ENCODE measurements at regions not wholly inside any gene's neighbourhood (a gene's known extent, or its start where the extent isn't known, plus 50 kb on each side); places are given as distances from the start of the nearest gene placed in this dataset.
A peak's percentile ranks its signal among the peaks of the same experiment; 100 is the strongest.

DNA sequence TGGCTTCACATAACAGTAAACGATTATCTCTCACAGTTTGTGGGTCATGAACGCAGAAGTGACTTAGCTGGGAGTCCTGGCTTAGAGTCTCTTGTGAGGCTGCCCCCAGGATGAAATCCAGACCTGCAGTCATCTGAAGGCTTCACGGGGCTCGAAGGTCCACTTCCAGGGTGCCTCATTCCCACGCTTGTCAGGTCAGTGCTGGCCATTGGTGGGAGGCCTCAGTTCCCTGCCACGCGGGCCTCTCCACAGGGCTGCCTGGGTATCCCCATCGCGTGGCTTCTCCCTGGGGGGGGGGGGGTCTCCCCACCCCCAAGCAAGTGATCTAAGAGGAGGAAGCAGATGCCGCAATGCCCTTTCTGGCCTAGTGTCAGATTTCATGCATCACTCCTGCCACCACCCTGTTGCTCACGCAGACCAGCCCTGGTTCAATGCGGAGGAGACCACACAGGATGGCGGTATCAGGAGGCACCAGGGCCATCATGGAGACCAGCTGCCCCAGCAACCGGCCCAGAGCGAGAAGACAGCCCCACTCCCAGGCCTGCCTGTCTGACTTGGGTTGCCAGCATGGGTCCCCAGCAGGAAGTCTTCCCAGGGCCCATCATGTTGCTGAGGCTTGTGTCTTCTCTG is 77.3 kb upstream of the CDH5 start:
- no peak for DNase-seq

DNA sequence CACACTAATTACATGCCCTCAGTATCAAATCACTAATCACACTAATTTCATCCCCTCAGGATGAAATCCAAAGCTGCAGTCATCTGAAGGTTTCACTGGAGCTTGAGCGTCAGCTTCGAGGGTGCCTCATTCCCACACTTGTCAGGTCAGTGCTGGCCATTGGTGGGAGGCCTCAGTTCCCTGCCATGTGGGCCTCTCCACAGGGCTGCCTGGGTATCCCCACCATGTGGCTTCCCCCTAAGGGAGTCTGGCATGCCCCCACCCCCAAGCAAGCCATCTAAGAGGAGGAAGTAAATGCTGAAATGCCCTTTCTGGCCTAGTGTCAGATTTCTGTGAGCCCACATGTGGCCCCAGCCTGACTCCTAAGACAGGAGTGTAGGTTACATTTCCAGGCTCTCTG is 78.6 kb upstream of the CDH5 start:
- no peak for DNase-seq

DNA sequence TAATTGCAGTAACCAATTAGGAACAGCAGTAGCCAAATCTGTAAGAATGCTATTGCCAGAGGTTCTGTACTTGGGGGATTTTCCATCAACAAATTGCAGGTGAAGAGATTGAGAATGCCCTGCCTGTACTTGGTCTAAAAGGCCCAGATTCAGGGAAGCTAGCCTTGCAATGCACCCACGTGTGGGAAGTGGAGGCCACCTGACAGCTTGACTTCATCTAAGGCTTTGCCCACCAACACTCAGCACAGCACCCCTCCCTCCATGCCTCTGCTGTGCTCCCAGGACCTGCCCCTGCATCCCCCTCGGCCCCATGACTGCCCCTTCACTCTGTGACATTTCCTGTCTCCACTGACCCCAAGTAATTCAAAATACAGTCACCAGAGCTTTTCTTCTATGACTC is 79.1 kb upstream of the CDH5 start:
- no peak for DNase-seq

DNA sequence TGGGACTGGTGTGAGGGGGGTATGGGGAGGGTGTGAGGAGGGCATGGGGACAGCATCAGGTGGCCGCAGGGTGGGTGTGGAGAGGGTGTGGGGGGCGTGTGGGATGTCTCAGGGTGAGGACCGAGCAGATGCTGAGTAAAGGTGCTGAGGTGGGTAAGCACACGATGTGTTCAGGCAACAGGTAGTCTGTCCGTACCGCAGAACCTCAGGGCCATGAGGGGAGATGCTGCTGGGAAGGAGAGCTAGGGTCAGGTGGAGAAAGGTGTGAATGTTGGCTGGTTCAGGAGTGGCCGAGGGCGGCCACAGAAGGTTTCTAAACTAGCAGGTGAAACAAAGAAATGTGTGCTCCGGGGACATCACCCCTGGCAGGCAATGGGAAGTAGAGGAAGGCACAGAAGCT is 80.0 kb upstream of the CDH5 start:
- DNase-seq, result no peak

DNA sequence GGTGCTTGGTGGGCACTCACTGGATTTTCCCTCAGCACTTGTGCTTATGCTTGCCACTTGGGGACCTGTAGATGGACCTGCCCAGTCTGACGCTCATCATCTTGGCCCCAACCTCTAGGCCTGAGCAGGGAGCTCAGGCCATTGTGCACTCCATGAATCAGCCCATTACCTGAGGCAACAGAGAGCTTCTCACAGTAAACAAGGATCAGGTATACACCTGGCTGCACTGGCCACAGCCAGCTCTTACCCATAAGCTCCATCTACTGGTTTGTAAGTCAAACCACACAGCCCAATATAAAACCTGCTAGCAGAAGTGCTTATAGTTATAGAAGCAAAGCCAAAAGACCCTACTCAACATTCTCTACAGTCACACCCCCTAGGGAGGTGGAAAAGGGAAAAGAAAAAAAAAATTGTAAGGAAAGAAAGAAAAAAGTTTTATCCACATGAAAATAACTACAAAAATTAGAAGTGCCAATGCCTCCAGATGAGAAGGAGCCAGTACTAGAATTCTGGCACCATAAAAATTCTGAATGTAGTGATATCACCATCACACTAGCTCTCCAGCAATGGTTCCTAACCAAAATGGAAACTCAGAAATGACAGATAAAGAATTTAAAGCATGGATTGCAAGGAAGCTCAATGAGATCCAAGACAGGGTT is 87.8 kb upstream of the CDH5 start:
- no peak for DNase-seq

DNA sequence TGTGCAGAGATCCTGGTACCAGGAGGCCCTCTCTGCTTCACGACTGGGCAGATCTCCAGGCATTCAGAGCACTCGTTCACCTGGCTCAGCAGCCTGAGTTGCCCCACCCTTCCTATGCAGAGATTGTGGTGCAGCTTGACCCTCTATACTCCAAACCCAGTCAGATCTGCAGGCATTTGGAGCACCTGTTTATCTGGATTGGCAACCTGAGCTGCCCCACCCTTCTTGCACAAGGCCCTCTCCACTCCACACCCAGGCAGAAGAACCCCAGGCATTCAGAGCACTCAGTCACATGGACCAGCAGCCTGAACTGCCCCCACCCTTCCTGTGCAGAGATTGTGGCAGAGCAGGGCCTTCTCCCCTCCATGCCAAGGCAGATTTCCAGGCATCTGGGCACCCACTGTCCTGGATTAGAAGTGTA is 88.4 kb upstream of the CDH5 start:
- no peak for DNase-seq

DNA sequence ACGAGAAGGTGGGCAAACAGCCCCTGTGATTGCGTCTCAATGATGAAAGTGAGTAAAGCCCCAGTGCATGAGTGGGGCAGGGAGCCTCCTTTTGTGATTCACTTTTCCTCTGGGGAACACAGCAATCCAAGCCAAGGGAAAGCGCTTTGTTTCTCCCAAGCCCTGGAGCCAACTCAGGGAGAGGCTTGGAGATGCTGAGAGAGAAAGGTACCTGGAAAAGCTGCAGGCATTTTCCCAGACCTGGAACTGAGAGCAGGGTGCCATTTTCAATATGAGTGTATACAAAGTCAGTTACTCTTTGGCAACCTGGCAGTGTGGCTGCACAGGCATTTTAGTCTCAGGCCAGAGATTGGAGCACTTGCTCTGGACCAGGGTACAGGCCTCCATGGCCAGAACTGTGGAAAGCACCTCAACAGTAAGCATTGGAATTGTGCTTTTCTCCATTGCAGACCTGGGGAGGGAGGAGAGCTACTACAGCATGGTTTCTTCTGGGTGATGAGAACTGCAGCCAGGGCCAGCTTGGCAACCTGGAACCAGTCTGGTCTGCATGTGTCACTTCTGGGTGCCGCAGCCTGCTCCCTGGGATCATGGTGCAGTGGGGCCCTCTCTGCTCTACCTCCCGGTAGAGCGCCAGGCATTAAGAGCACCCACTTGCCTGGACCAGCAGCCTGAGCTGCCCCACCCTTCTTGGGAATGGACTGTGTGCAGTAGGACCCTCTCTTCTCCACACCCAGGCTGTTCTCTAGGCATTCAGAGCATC is 89.0 kb upstream of the CDH5 start:
- no peak for DNase-seq

DNA sequence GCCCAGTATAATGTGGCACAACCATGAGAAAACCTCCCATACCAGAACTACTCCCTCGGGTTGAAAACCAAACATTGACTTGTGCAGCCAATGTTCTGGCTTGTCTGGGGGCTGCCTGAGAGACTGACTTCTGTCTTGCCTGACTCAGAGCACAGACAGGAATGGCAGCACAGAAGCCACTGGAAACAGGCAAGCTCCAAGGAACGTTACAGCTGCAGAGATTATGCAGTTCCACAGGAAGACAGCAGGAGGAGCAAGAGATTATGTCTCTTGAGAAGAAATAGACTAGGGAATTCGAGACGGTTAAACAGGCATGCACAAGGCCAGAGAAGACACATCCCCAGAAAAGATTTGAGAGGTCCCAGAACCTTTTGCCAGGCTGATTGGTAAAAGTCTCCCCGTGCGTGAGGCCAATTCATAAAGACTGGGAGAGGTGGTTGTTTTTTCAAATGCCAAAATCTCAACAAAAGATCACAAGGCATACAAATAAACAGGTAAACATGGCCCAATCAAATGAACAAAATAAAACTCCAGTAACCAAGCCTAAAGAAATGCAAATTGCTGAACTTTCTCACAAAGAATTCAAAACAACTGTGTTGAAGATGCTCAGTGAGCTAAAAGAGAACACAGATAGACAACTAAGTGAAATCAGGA is 90.6 kb upstream of the CDH5 start:
- DNase-seq, result peak in 1 of 2 donors; percentile 10

DNA sequence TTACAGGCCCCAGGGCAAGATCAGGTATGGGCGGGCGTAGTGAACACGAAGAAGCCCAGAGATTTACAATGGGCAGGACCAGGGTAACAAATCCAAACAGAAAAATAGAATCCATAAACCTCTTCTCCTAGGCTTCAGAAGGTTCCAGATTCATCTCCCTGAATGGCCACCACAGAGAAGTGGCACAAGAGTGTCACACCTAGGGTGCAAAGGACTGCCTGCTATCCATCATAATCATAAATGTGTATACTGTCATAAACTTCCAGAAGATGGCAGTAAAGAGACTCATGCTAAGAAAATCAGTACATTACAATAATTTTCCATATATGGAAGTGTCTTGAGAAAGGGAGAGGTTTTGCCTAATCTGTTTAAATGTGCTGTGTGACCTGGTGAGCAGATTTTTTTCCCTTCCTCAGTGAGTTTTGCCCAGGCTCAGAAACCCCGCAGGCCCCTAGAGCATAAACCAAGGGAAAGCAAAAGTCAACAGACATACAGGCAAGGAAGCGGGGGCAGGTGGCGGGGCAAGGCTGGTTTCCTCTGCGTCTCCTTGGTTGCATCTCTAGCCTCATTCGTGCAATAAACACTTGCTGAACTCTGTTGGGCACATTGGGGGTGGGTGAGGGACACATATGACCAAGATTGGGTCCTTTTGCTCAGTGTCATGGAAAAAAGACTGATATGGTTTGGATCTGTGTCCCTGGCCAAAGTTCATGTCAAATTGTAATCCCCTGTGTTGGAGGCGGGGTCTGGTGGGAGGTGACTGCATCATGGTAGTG is 92.0 kb upstream of the CDH5 start:
- peak in 1 of 2 donors; percentile 21 for DNase-seq

DNA sequence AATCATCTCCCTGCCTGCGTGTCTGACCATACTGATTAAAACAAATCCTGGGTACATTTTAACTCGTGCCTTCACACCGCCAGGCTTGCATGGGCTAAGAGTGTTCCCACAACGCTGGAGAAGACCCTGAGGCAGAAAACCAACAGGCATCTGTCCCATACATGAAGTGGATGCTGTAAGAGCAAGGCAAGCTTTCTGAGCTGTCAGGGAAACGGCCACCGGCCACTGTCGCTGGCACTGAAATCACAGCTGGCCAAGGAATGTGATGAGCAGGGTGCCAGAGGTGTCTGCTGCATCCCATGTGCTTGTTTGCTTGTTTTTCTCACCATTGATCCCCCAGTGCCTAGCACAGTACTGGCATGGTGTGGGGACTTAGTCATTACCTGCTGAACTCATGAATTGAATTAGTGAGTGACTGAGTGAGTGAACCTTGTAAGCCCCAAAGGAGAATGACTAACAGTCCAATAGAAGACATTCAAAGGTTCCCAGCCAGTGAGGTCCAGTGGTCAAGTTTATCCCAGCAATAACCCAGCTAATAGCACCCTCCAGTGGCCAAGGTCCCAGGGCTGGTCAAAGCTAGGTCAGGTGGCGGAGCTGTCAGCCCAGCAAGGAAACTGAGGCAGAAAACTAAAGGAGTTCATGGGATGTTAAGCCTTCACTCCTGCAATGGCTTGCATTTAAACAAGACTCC is 92.7 kb upstream of the CDH5 start:
- DNase-seq, result no peak

DNA sequence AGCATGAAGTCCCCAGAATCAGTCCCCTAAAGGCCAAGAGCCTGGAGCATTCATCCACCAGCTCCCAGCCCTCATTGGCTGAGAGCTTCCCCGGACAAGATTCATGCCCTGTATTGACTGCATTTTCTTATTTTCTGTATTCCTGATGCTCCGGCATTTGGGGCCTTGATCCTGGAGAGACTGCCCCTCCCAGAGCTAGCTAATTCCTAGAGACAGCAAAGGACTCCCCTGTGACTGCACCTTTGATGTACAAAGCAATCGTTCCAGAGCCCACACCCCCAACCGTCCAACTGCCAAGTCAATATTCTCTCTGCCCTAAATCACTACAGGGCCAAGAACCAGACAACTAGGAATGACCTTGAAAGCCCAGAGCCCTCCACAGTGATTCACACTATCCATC is 93.4 kb upstream of the CDH5 start:
- no peak for DNase-seq

DNA sequence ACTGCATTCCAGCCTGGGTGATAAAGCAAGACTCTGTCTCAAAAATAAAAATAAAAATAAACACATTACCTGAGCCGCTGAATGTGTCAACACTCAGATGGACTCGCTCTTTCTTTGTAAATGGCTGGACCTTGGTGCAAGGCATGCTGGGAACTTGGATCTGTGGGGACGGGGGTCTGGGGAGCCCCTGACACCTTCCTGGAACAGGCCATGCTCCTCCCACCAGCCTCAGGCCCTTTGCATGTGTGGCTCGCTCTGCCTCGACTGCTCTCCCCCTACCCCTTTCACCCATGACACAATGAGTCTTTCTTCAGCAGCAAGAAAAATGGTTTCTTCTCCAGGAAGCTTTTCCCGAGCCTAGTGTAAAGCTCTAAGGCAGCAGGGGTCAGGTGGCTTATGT is 94.0 kb upstream of the CDH5 start:
- no peak for DNase-seq

DNA sequence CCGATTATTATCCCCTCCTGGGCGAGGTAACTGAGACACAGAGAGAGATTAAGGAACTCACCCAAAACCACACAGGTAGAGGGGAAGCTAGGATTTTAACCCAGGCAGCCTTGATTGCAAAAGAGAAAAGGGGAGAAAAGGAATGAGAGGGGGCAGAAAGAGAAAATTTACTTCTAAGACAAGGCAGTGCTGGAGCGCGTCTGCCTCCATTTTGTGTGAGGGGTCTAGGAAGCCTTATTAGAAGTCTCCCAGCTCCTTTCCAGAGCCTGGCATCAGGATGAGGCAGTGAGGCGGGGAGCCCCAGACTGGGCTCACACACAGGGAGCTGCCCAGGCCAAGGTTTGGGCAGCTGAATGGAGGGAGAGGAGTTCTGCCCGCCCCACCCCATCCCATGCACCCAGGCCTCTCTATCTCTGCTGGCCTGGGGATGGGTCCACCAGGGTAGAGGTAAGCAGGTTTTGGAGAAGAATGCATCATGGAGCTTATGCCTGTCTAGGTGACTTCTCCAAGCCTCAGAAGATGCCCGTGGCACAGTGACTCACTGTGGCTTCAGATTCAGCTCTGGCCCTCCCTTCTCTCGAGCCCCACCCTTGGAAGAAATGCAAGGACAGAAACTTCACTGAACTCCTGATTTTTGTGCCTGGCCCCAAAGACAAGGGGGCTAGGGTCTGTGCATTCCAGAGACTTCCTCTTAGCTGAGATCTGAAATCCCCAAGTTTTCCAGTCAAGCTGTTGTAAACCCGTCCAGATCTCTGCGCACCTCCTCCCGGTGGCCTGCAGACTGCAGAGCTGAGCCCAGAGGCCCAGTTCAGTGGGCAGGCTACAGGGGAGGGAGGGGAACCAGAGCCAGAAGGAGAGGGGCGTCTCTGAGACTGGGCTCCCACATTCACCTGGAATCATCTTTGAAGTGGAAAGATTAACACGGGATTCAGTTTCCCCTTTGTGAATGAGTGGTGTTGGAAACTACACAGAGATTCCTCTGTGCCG is 95.1 kb upstream of the CDH5 start:
- no peak for DNase-seq

DNA sequence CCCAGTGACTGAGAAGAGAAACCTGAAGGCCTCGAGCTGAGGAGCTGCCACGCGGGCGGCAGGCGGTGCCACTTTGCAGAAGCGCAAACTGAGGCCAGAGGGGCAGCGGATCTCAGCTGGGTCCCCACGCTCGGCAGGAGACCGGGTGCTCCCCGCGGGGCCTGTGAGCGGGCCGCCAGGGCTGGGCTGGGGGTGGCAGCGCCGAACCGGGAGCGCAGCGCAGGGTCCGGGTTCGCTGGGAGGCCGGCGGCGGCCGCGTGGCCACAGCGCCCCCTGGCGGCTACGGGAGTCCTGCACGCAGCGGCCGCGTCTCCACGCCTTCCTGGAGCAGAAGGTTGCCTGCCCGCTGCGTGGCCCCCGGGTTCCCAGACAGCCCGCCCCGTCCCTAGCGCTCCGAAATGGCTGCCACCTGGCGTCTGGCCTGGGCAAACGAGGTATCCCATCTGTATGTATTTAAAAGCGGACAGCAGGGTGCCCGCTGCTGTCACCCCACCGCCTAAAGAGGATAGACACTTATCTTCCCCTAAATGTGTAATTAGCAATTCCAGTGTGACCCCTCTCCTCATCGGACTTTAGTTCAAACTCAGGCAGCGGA is 96.1 kb upstream of the CDH5 start:
- DNase-seq, result peak; percentile 26 to 44

DNA sequence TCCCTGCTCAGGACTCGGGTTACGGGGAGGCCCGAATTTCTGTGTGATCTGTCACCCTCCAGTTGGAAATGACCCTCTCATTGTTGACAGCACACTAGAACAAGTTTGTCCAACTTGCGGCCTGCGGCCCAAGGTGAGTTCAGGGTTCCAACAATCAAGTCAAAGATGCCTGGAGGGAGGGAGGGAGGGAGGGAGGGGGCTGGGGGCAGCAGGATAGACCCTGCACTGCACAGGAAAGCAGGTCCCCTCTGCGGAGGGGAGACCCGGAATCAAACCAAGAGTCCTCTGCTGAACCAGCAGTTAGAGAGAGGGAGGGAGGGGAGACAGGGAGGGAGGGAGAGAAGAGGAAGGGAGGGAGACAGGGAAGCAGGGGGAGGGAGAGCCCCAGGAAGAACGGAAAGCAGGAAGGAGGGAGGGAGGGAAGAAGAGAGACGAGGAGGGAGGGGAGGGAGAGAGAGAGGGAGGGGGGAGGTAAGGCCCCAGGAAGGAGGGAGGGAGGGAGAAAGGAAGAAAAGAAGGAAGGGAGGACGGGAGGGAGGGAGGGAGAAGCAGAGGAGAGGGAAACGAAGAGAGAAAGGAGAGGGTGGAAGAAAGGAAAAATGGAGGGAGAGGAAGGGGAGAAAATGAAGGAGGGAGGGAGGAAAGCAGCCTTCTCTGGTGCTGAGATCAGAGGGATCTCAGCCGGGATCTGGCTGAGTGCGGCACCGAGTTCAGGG is 96.7 kb upstream of the CDH5 start:
- no peak for DNase-seq

DNA sequence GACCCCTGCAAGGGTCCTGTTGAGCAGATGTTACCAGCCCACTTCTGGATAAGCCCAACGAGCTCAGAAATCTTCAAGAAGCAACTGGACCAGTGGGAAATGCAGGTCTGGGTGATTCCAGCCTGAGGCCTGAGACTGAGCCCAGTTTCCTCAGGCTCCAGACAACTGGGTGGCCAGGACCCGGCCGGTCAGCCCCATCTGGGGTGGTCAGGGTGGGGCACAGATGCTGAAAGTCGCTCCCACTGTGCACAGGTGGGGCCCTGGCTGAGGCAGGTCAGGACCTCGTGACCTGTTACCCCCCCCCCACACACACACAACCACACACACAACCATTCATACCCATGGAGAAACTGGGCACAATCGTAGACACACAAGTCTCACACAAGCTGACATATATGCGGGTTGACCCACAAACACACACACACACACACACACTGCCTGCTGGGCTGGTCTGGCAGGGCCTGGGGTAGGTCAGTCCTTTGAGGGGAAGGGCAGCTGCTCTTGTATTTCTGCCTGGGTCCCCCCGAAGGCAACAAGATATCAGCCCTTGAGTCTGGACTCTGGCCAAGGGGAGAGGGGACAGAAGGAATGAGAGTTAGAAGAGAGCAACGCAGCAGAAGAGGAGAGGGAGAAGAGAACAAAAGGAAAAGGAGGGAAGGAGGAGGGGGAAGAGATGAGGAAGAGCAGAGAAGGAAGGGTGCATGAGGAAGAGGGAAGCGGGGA is 99.0 kb upstream of the CDH5 start:
- no peak for DNase-seq

DNA sequence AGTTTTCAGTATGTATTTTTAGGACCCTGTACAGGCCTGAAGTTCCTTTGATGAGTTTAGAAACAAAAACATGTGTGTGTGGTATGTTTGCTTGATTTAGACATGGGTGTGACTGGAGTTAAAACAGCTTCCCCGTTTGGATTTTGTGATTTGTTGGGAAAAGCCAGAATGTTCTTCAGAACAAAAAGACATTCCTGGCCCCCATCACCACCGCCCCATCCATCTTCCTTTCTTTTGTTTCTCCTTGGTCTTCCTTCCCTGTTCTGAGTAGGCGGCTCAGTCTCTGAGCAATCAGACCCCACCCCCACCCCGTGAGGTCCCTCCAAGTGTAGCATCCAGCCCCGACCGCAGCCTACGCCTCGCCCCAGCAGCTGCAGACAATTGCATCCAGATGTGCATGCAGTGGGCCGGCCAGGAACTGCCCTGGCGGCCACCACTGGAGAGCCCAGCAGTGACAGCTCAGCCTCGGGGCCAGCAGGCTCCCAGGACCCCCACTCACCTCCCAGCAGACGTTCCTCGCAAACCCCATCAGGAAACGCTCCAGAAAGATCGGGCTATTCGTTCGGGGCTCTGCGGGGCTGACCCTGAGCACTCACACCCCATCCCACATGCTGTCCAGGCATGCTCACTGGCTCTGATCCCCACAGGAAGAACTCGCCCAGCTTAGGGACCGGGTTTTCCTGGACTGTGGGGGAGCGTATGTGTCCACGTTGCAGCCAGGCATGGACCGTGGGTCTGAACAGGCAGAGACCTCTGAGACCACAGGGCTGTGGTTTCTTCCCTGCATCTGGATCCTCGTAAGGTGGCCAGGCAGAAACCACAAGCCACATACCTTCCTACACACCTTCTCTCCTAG is 99.8 kb upstream of the CDH5 start:
- DNase-seq, result no peak

DNA sequence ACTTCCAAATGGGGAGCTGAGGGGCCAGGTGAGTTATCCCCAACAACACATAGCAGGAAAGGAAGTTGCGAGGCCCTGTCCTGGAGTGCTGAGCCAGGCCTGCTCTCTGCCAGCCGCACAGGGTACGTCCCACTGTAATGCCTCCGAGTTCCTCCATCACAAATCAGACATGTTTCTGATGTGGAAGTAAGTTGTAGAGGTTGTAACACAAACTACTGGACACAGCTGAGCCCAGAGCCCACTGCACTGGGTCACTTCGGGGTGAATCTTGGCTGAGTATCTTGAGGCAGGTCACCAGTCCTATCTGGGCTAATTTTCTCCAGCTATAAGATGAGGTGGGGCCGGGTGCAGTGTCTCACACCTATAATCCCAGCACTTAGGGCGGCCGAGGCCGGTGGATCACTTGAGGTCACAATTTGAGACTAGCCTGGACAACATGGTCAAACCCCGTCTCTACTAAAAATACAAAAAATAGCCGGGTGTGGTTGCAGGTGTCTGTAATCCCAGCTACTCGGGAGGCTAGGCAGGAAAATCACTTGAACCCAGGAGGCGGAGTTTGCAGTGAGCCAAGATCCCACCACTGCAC is 100.8 kb upstream of the CDH5 start:
- DNase-seq, result no peak
